Spleen (tissue), 11 donors: ENCODE measurements at regions not wholly inside any gene's neighbourhood (a gene's known extent, or its start where the extent isn't known, plus 50 kb on each side); places are given as distances from the start of the nearest gene placed in this dataset.

Source experiments
- DNase-seq: peaks from one replicate; pipeline ENCODE4 v3.0.0-alpha.2; 2020
- H3K27ac ChIP-seq, 8 donors: fragments of 200-600 bp; sonication (generic) in 7 of 8; 1 replicate in 4 of 8; 2 replicates in 4 of 8; pipeline versions ENCODE4 v1.5.0 to v1.8.0; 2016 to 2021; ENCODE audit warnings: inconsistent platforms in 4 of 8, mild to moderate bottlenecking in 4 of 8, moderate library complexity in 1 of 8
- H3K27me3 ChIP-seq, 7 donors: fragments of 200-600 bp; sonication (generic) in 6 of 7; replicated peaks in 1 of 7; 1 replicate in 4 of 7; 2 replicates in 3 of 7; pipeline versions ENCODE4 v1.5.0 to v1.8.0; 2016 to 2021; ENCODE audit warnings: inconsistent platforms in 3 of 7, mild to moderate bottlenecking in 1 of 7
- H3K36me3 ChIP-seq, 6 donors: fragments of 200-600 bp; sonication (generic) in 5 of 6; 1 replicate in 4 of 6; 2 replicates in 2 of 6; pipeline versions ENCODE4 v1.5.0 to v1.8.0; 2016 to 2021; ENCODE audit warnings: inconsistent platforms in 2 of 6
- H3K4me1 ChIP-seq, 6 donors: fragments of 200-600 bp; sonication (generic) in 5 of 6; 1 replicate in 3 of 6; 2 replicates in 3 of 6; pipeline versions ENCODE4 v1.5.0 to v1.8.0; 2016 to 2021; ENCODE audit warnings: inconsistent platforms in 3 of 6
- H3K4me3 ChIP-seq, 8 donors: fragments of 200-600 bp; sonication (generic) in 7 of 8; 1 replicate in 4 of 8; 2 replicates in 4 of 8; pipeline versions ENCODE4 v1.5.0 to v1.8.0; 2016 to 2021; ENCODE audit warnings: inconsistent platforms in 4 of 8, mild to moderate bottlenecking in 4 of 8, moderate library complexity in 2 of 8
- H3K9me3 ChIP-seq, 8 donors: fragments of 200-600 bp; sonication (generic) in 7 of 8; 1 replicate in 4 of 8; 2 replicates in 4 of 8; pipeline versions ENCODE4 v1.5.0 to v1.8.0; 2016 to 2021; ENCODE audit warnings: inconsistent platforms in 4 of 8
- POLR2A ChIP-seq, 3 donors: fragments of 450-650 bp; IDR thresholded peaks; one replicate each; pipeline ENCODE4 v1.5.1; 2017; ENCODE audit warnings: antibody characterized with exemption in 3 of 3, mild to moderate bottlenecking in 1 of 3
- POLR2AphosphoS5 ChIP-seq, 3 donors: sonication (generic); formaldehyde crosslinking; IDR thresholded peaks; one replicate each; pipeline ENCODE4 v1.5.1; 2017; ENCODE audit warnings: antibody characterized with exemption in 3 of 3
- WGBS, 5 donors: extraction: QIAGEN DNeasy Blood & Tissue Kit in 3 of 5; methylation state at CpG; one replicate each; pipeline versions ENCODE4 v1.1.5 to v1.1.7; 2013 to 2018; 5-methylcytosine and 5-hydroxymethylcytosine counted together
- intact Hi-C: fragments of 100-400 bp; cut with DNase I; formaldehyde crosslinking; loops from one replicate; pipeline ENCODE4 v1.15.0; 2023; ENCODE audit warnings: low total_unique reads
- TF ChIP-seq, protein P1 (sequence below), 11 experiments: fragments of 200-600 bp in 7 of 11; fragments of 450-650 bp in 4 of 11; sonication (generic) in 4 of 11; IDR thresholded peaks in 8 of 11; conservative IDR thresholded peaks in 3 of 11; 1 replicate in 7 of 11; 2 replicates in 4 of 11; pipeline versions ENCODE4 v1.4.0 to v1.8.0; 2016 to 2021; ENCODE audit warnings: antibody characterized with exemption in 11 of 11, inconsistent platforms in 4 of 11, mild to moderate bottlenecking in 1 of 11
- donor health status: healthy with polysubstance abuse.
- donor health status: DM: no; HTN: no; CAD: no; lungs with moderate emphysema.
- donor health status: DM: no; HTN: no; CAD: no.
- donor health status: Bipolar disorder and iron deficiency.
- donor health status: healthy.
- donor health status: DM: no; HTN: no; CAD: no.
- donor health status: DM: yes; HTN: yes; CAD: no.

DNA sequence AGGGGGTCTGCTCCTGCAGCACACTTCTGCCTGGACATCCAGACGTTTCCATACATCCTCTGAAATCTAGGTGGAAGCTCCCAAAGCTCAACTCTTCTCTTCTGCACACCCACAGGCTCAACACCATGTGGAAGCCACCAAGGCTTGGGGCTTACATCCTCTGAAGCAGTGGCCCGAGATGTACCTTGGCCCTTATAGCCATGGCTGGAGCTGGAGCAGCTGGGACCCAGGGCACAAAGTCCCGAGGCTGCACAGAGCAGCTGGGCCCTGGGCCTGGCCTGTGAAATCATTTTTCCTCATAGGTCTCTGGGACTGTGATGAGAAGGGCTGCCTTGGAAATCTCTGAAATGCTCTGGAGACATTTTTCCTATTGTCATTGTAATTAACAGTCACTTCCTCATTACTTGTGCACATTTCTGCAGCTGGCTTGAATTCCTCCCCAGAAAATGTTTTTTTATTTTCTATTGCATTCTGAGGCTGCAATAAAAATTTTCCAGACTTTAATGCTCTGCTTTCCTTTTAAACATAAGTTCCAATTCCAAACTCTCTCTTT lies 645.6 kb downstream of the RWDD3 start:
- H3K27me3 ChIP-seq, result no peaks in the 10 kb centered on the region
- peaks cover 0 to 25% (median 4%) of the 10 kb centered on the region in 8 donors for H3K9me3 ChIP-seq
- no peaks in the 10 kb centered on the region for H3K36me3 ChIP-seq
- H3K4me1 ChIP-seq, result no peaks in the 10 kb centered on the region
- TF ChIP-seq POLR2AphosphoS5 (IDR thresholded peaks at IDR 0.05) (no peak), POLR2A (IDR thresholded peaks at IDR 0.05) (no peak)
- TF ChIP-seq, protein P1, sequence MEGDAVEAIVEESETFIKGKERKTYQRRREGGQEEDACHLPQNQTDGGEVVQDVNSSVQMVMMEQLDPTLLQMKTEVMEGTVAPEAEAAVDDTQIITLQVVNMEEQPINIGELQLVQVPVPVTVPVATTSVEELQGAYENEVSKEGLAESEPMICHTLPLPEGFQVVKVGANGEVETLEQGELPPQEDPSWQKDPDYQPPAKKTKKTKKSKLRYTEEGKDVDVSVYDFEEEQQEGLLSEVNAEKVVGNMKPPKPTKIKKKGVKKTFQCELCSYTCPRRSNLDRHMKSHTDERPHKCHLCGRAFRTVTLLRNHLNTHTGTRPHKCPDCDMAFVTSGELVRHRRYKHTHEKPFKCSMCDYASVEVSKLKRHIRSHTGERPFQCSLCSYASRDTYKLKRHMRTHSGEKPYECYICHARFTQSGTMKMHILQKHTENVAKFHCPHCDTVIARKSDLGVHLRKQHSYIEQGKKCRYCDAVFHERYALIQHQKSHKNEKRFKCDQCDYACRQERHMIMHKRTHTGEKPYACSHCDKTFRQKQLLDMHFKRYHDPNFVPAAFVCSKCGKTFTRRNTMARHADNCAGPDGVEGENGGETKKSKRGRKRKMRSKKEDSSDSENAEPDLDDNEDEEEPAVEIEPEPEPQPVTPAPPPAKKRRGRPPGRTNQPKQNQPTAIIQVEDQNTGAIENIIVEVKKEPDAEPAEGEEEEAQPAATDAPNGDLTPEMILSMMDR (IDR thresholded peaks at IDR 0.05 in 8 of 11, conservative IDR thresholded peaks at IDR 0.05 in 3 of 11), result no peak
- intact Hi-C loops, result no loop called here
- H3K27ac ChIP-seq, result no peak overlapping the region
- DNase-seq, result no peak
- no peak overlapping the region for H3K4me3 ChIP-seq
- 56 to 84% (median 61%) methylated on average over 2 to 3 of the region's 3 CpGs for WGBS, 5 donors

DNA sequence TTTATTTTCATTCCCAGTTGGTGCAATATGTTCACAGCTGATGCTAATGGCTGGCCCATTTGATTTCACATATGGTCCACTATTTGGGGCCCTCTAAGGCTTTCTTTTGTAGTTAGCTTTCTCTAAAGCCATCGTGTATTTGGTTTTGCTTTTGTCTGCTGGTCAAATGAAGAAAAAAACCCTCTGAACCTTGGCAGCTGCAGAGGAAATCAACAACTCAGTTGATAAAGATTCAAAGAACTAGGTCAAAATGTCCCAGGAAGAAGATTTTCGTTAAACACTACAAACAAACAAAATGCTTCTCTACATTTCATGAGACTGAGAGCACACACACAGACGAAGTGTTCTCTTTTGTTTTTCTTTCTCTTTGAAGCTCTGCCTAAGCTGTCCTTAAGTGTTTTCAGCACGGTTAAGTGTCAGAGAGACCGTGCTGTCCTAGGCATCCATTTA lies 655.0 kb downstream of the RWDD3 start:
- no peaks in the 10 kb centered on the region for H3K27me3 ChIP-seq
- no peak overlapping the region for H3K4me3 ChIP-seq
- 32 to 45% (median 38%) methylated on average over 5 of the region's 5 CpGs for WGBS, 5 donors
- DNase-seq, result no peak
- peaks cover 0 to 4% (median 0%) of the 10 kb centered on the region in 8 donors for H3K9me3 ChIP-seq
- intact Hi-C loops, result no loop called here
- no peaks in the 10 kb centered on the region for H3K4me1 ChIP-seq
- H3K27ac ChIP-seq, result no peak overlapping the region
- H3K36me3 ChIP-seq, result no peaks in the 10 kb centered on the region
- TF ChIP-seq, protein P1 (IDR thresholded peaks at IDR 0.05 in 8 of 11, conservative IDR thresholded peaks at IDR 0.05 in 3 of 11), result no peak
- TF ChIP-seq POLR2A (IDR thresholded peaks at IDR 0.05) (no peak), POLR2AphosphoS5 (IDR thresholded peaks at IDR 0.05) (no peak)

DNA sequence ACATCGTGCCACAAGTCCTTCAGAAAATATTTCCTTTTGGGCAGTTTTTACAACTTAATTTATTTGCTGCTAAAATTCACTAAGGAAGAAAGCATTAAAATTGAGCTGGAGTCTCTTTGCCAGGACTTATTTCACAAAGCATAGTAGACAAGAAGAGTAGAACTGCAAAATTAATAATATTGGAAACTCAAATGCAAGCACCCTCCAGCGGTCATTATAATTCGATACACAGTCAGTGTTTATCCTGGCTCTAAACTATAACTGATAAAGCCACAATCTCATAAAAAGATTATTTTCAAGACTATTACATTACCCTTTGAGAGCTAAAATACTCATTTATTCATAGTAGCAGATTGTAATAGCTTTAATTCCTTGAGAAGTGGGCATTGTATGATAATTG lies 655.4 kb downstream of the RWDD3 start:
- Histone ChIP-seq H3K36me3 (no peaks in the 10 kb centered on the region), H3K9me3 (peaks cover 0 to 4% (median 0%) of the 10 kb centered on the region in 8 donors), H3K27me3 (no peaks in the 10 kb centered on the region), H3K27ac (no peak overlapping the region), H3K4me1 (no peaks in the 10 kb centered on the region), H3K4me3 (no peak overlapping the region)
- DNase-seq, result no peak
- TF ChIP-seq, protein P1 (IDR thresholded peaks at IDR 0.05 in 8 of 11, conservative IDR thresholded peaks at IDR 0.05 in 3 of 11), result no peak
- TF ChIP-seq POLR2AphosphoS5 (IDR thresholded peaks at IDR 0.05) (no peak), POLR2A (IDR thresholded peaks at IDR 0.05) (no peak)
- 62 to 78% (median 74%) methylated on average over 3 of the region's 3 CpGs for WGBS, 5 donors
- intact Hi-C loops, result no loop called here

DNA sequence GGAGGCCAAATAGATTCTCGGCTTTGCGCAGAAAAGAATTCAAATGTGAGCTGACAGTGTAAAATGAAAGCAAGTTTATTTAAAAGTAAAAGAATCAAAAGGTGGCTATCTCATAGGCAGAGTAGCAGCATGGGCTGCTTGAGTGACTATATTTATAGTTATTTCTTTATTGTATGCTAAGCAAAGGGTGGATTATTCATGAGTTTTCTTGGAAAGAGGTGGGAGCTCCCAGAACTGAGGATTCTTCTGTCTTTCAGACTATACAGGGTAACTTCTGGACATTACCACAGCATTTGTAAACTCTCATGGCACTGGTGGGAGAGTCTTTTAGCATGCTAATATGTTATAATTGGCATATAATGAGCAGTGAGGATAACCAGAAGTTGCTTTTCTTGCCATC lies 659.9 kb downstream of the RWDD3 start:
- TF ChIP-seq POLR2A (IDR thresholded peaks at IDR 0.05) (no peak), POLR2AphosphoS5 (IDR thresholded peaks at IDR 0.05) (no peak)
- TF ChIP-seq, protein P1 (IDR thresholded peaks at IDR 0.05 in 8 of 11, conservative IDR thresholded peaks at IDR 0.05 in 3 of 11), result no peak
- H3K4me1 ChIP-seq, result no peaks in the 10 kb centered on the region
- H3K27me3 ChIP-seq, result no peaks in the 10 kb centered on the region
- intact Hi-C loops, result no loop called here
- H3K36me3 ChIP-seq, result no peaks in the 10 kb centered on the region
- DNase-seq, result no peak
- WGBS, 5 donors, result 92 to 100% (median 94%) methylated on average over 2 of the region's 2 CpGs
- H3K4me3 ChIP-seq, result no peak overlapping the region
- H3K27ac ChIP-seq, result no peak overlapping the region
- H3K9me3 ChIP-seq, result peaks cover 0 to 26% (median 10%) of the 10 kb centered on the region in 8 donors
